GM18873 (cell line): ENCODE measurements at regions not wholly inside any gene's neighbourhood (a gene's known extent, or its start where the extent isn't known, plus 50 kb on each side); places are given as distances from the start of the nearest gene placed in this dataset.
"Not testable (repeated sequence)": the region's sequence is repeated elsewhere in the genome, so short reads cannot be mapped to it uniquely, and the experiment has no call there.

Experiments used
- ATAC-seq: cut with Tn5 transposase; IDR thresholded peaks from one replicate; pipeline ENCODE4 v1.9.1; 2021; ENCODE audit warnings: mild to moderate bottlenecking, moderate library complexity, moderate number of reproducible peaks; ENCODE audit not compliant: unreplicated experiment, low FRiP score

GRCh38 chr22:48720662-48721394 lies 1106.8 kb downstream of the BRD1 start:
- no peak for ATAC-seq

- no peak for ATAC-seq
These were observed 1107.6 kb downstream of the BRD1 start for GRCh38 chr22:48719978-48720661.

- ATAC-seq: no peak
These were observed 1108.7 kb downstream of the BRD1 start for GRCh38 chr22:48718818-48719500.

GRCh38 chr22:48717883-48718817 lies 1109.5 kb downstream of the BRD1 start:
- ATAC-seq: no peak

- ATAC-seq: no peak
These were observed 1110.4 kb downstream of the BRD1 start for GRCh38 chr22:48717076-48717810.

GRCh38 chr22:48716154-48716553 lies 1111.5 kb downstream of the BRD1 start:
- not testable (repeated sequence) for ATAC-seq

- ATAC-seq: no peak
These were observed 1112.2 kb downstream of the BRD1 start for GRCh38 chr22:48715511-48715910.

- ATAC-seq: no peak
These were observed 1113.4 kb downstream of the BRD1 start for GRCh38 chr22:48714231-48714630.

GRCh38 chr22:48713272-48714205 lies 1114.1 kb downstream of the BRD1 start:
- no peak for ATAC-seq

GRCh38 chr22:48712558-48713271 lies 1115.0 kb downstream of the BRD1 start:
- ATAC-seq: no peak

- ATAC-seq: no peak
These were observed 1116.0 kb downstream of the BRD1 start for GRCh38 chr22:48711669-48712068.

GRCh38 chr22:48711031-48711431 lies 1116.6 kb downstream of the BRD1 start:
- no peak for ATAC-seq

- no peak for ATAC-seq
These were observed 1117.3 kb downstream of the BRD1 start for GRCh38 chr22:48710410-48710809.

- no peak for ATAC-seq
These were observed 1117.7 kb downstream of the BRD1 start for GRCh38 chr22:48709976-48710375.

GRCh38 chr22:48709453-48709852 lies 1118.2 kb downstream of the BRD1 start:
- ATAC-seq: no peak

- no peak for ATAC-seq
These were observed 1119.0 kb downstream of the BRD1 start for GRCh38 chr22:48708558-48709245.

GRCh38 chr22:48707763-48708557 lies 1119.7 kb downstream of the BRD1 start:
- ATAC-seq: no peak
